Mesenchymal stem cell (in vitro differentiated cells and primary cell): ENCODE measurements at regions not wholly inside any gene's neighbourhood (a gene's known extent, or its start where the extent isn't known, plus 50 kb on each side); places are given as distances from the start of the nearest gene placed in this dataset.
A peak's percentile ranks its signal among the peaks of the same experiment; 100 is the strongest.

Experiments
- DNase-seq: peaks from one replicate; pipeline ENCODE4 v3.0.0-alpha.2; 2013
- H2AFZ ChIP-seq: one replicate; pipeline ENCODE4 v1.6.1; 2013; ENCODE audit warnings: low read depth, mild to moderate bottlenecking, control low read depth, inconsistent platforms, low read length, moderate library complexity
- H2AK5ac ChIP-seq: 2 replicates; pipeline ENCODE4 v1.6.1; 2013; ENCODE audit warnings: low read length, moderate library complexity, mild to moderate bottlenecking, inconsistent platforms; ENCODE audit not compliant: severe bottlenecking
- H2BK120ac ChIP-seq: one replicate; pipeline ENCODE4 v1.6.1; 2013; ENCODE audit warnings: low read depth, mild to moderate bottlenecking, inconsistent platforms, low read length, moderate library complexity
- H2BK12ac ChIP-seq, 2 experiments: one replicate each; pipeline ENCODE4 v1.6.1; 2013; ENCODE audit warnings: inconsistent platforms in 2 of 2, low read length in 2 of 2, mild to moderate bottlenecking in 2 of 2, moderate library complexity in 2 of 2, control low read depth in 1 of 2
- H2BK15ac ChIP-seq: one replicate; pipeline ENCODE4 v1.6.1; 2013; ENCODE audit warnings: mild to moderate bottlenecking, low read depth, inconsistent platforms; ENCODE audit not compliant: poor library complexity, severe bottlenecking
- H2BK5ac ChIP-seq: 2 replicates; pipeline ENCODE4 v1.6.1; 2013; ENCODE audit warnings: low read depth, mild to moderate bottlenecking, low read length, control low read depth, inconsistent platforms; ENCODE audit not compliant: poor library complexity, severe bottlenecking
- H3K14ac ChIP-seq, 2 experiments: one replicate each; pipeline ENCODE4 v1.6.1; 2013; ENCODE audit warnings: inconsistent platforms in 2 of 2, low read length in 2 of 2, control low read depth in 1 of 2, mild to moderate bottlenecking in 1 of 2, moderate library complexity in 1 of 2
- H3K18ac ChIP-seq, 2 experiments: one replicate each; pipeline ENCODE4 v1.6.1; 2013; ENCODE audit warnings: inconsistent platforms in 2 of 2, low read length in 2 of 2, control low read depth in 1 of 2, low read depth in 1 of 2, mild to moderate bottlenecking in 1 of 2
- H3K23ac ChIP-seq, 2 experiments: one replicate each; pipeline ENCODE4 v1.6.1; 2013; ENCODE audit warnings: inconsistent platforms in 2 of 2, low read length in 2 of 2, mild to moderate bottlenecking in 2 of 2, moderate library complexity in 2 of 2, control low read depth in 1 of 2
- H3K27ac ChIP-seq: 2 replicates; pipeline ENCODE4 v1.5.1; 2013; ENCODE audit warnings: mild to moderate bottlenecking, moderate library complexity, low read length, control low read depth, inconsistent platforms; ENCODE audit not compliant: poor library complexity, severe bottlenecking
- H3K27me3 ChIP-seq, 2 experiments: 2 replicates each; pipeline versions ENCODE4 v1.6.1 to v1.7.0; 2013; ENCODE audit warnings: low read length in 2 of 2, mild to moderate bottlenecking in 2 of 2, moderate library complexity in 2 of 2, control low read depth in 1 of 2, inconsistent platforms in 1 of 2; ENCODE audit not compliant: control insufficient read depth in 1 of 2, insufficient read depth in 1 of 2
- H3K36me3 ChIP-seq, 2 experiments: 2 replicates each; pipeline versions ENCODE4 v1.6.1 to v1.7.0; 2013; ENCODE audit warnings: low read length in 2 of 2, control low read depth in 1 of 2, inconsistent platforms in 1 of 2, low read depth in 1 of 2, mild to moderate bottlenecking in 1 of 2; ENCODE audit not compliant: insufficient read depth in 2 of 2, control insufficient read depth in 1 of 2
- H3K4ac ChIP-seq, 2 experiments: one replicate each; pipeline ENCODE4 v1.6.1; 2013; ENCODE audit warnings: inconsistent platforms in 2 of 2, low read length in 2 of 2, mild to moderate bottlenecking in 2 of 2, moderate library complexity in 2 of 2, control low read depth in 1 of 2, low read depth in 1 of 2
- H3K4me1 ChIP-seq: 2 replicates; pipeline ENCODE4 v1.6.1; 2013; ENCODE audit warnings: low read depth, low read length, control low read depth; ENCODE audit not compliant: control insufficient read depth, insufficient read depth
- H3K4me2 ChIP-seq: 2 replicates; pipeline ENCODE4 v1.6.1; 2013; ENCODE audit warnings: low read length, mild to moderate bottlenecking, inconsistent platforms; ENCODE audit not compliant: poor library complexity, severe bottlenecking
- H3K4me3 ChIP-seq, 2 experiments: 2 replicates each; pipeline versions ENCODE4 v1.5.1 to v1.7.0; 2013; ENCODE audit warnings: low read length in 2 of 2, mild to moderate bottlenecking in 2 of 2, control low read depth in 1 of 2, low read depth in 1 of 2; ENCODE audit not compliant: insufficient read depth in 1 of 2
- H3K79me1 ChIP-seq: replicated peaks from 2 replicates; pipeline ENCODE4 v1.6.1; 2013; ENCODE audit warnings: mild to moderate bottlenecking, control low read depth, low read length, inconsistent platforms; ENCODE audit not compliant: poor library complexity, severe bottlenecking
- H3K9ac ChIP-seq: 2 replicates; pipeline ENCODE4 v1.7.0; 2013; ENCODE audit warnings: mild to moderate bottlenecking, low read length, moderate library complexity
- H3K9me3 ChIP-seq: 2 replicates; pipeline ENCODE4 v1.7.0; 2013; ENCODE audit warnings: mild to moderate bottlenecking, low read length; ENCODE audit not compliant: control insufficient read depth
- H4K8ac ChIP-seq: one replicate; pipeline ENCODE4 v1.6.1; 2013; ENCODE audit warnings: inconsistent platforms, mild to moderate bottlenecking, low read length, moderate library complexity
- H4K91ac ChIP-seq: one replicate; pipeline ENCODE4 v1.6.1; 2013; ENCODE audit warnings: mild to moderate bottlenecking, low read length, inconsistent platforms
- WGBS: methylation state at CpG from one replicate; pipeline ENCODE4 v1.1.7; 2013; ENCODE audit warnings: mixed read lengths; 5-methylcytosine and 5-hydroxymethylcytosine counted together

DNA sequence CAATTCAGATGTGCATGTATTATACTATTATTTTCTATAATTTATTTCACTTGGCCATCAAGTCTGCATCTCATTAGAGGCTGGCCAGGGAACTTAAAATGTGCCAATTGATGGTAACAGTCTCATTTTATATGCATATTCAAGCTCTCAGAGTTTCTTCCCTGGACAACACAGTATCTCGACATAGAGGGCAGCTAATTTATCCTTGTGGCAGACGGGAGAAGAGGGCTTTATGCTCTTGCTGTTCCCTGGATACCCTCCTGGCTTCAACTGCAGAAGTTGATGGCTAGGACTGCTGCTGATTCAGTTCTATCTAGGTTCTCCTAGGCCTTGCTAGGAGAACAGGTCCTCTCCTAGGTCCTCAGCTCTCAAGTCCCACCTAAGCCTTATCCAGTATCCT, 99.1 kb upstream of the NPHP3 start:
- no peak overlapping the region for H2BK15ac ChIP-seq
- no peak overlapping the region for H3K4me2 ChIP-seq
- no peak overlapping the region for H2AFZ ChIP-seq

GRCh38 chr3:132818251-132818650, 96.0 kb upstream of the NPHP3 start:
- DNase-seq, result no peak
- no peak overlapping the region for H3K4me2 ChIP-seq
- peaks cover 0 to 4% of the 10 kb centered on the region in 2 experiments for H3K27me3 ChIP-seq
- no peaks in the 10 kb centered on the region for H3K79me1 ChIP-seq
- no peak overlapping the region for H3K4ac ChIP-seq
- 100% methylated on average over 1 of the region's 1 CpG for WGBS
- no peak overlapping the region for H3K18ac ChIP-seq
- H3K9me3 ChIP-seq, result no peaks in the 10 kb centered on the region
- H3K36me3 ChIP-seq, result no peaks in the 10 kb centered on the region
- no peak overlapping the region for H4K91ac ChIP-seq
- H3K4me3 ChIP-seq, result no peak overlapping the region
- H2BK5ac ChIP-seq, result no peak overlapping the region
- no peak overlapping the region for H3K14ac ChIP-seq
- no peak overlapping the region for H2BK120ac ChIP-seq
- H2AK5ac ChIP-seq, result no peak overlapping the region
- H3K27ac ChIP-seq, result no peak overlapping the region
- no peak overlapping the region for H3K9ac ChIP-seq
- no peak overlapping the region for H3K23ac ChIP-seq
- no peak overlapping the region for H2AFZ ChIP-seq
- no peak overlapping the region for H2BK12ac ChIP-seq
- H4K8ac ChIP-seq, result no peak overlapping the region
- H3K4me1 ChIP-seq, result no peaks in the 10 kb centered on the region
- H2BK15ac ChIP-seq, result no peak overlapping the region

More for the DNA sequence above, 99.1 kb upstream of the NPHP3 start:
- Histone ChIP-seq H3K9ac (no peak overlapping the region), H3K9me3 (no peaks in the 10 kb centered on the region), H3K4me1 (no peaks in the 10 kb centered on the region), H3K36me3 (no peaks in the 10 kb centered on the region), H3K14ac (no peak overlapping the region), H3K23ac (no peak overlapping the region), H3K18ac (no peak overlapping the region), H2BK12ac (no peak overlapping the region), H3K27ac (no peak overlapping the region), H2BK5ac (no peak overlapping the region), H3K79me1 (no peaks in the 10 kb centered on the region), H3K4ac (no peak overlapping the region), H2AK5ac (no peak overlapping the region), H2BK120ac (no peak overlapping the region), H4K91ac (no peak overlapping the region), H4K8ac (no peak overlapping the region), H3K27me3 (peaks cover 0 to 4% of the 10 kb centered on the region in 2 experiments), H3K4me3 (no peak overlapping the region)
- DNase-seq, result no peak
- 84% methylated on average over 2 of the region's 2 CpGs for WGBS

DNA sequence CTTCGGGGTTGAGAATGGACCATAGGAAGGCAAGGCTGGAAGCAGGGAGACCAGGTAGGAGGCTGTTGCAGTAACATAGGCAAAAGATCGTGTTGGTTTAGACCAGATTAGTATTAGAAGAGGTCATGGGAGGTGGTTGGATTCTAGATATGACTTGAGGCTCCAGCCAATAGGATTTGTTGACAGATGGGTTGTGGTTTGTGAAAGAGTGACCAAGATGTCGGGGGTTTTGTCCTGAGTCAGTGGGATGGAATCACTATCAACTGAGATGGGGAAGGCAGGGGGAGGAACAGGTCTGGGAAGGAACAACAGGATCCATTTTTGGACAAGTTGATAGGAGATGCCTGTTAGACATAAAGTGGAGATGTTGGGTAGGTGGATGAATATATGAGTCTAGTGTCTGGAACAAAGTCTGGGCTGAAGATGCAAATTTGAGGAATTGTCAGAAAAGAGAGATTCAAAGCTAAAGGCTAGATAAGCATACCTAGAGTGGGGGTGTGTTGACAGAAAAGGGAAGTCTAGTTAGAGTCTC, 95.5 kb upstream of the NPHP3 start:
- H2BK12ac ChIP-seq, result no peak overlapping the region
- H2BK15ac ChIP-seq, result no peak overlapping the region
- H3K27ac ChIP-seq, result no peak overlapping the region
- no peak overlapping the region for H3K14ac ChIP-seq
- no peak for DNase-seq
- no peak overlapping the region for H3K4me3 ChIP-seq
- H4K8ac ChIP-seq, result no peak overlapping the region
- H3K18ac ChIP-seq, result no peak overlapping the region
- H2AFZ ChIP-seq, result no peak overlapping the region
- H2BK120ac ChIP-seq, result no peak overlapping the region
- H3K9me3 ChIP-seq, result no peaks in the 10 kb centered on the region
- no peak overlapping the region for H3K4ac ChIP-seq
- no peak overlapping the region for H4K91ac ChIP-seq
- no peaks in the 10 kb centered on the region for H3K79me1 ChIP-seq
- WGBS, result 65% methylated on average over 3 of the region's 3 CpGs
- peaks cover 0 to 4% of the 10 kb centered on the region in 2 experiments for H3K27me3 ChIP-seq
- H3K4me2 ChIP-seq, result no peak overlapping the region
- no peak overlapping the region for H2BK5ac ChIP-seq
- no peak overlapping the region for H3K23ac ChIP-seq
- no peak overlapping the region for H3K9ac ChIP-seq
- no peaks in the 10 kb centered on the region for H3K36me3 ChIP-seq
- no peak overlapping the region for H2AK5ac ChIP-seq
- no peaks in the 10 kb centered on the region for H3K4me1 ChIP-seq

DNA sequence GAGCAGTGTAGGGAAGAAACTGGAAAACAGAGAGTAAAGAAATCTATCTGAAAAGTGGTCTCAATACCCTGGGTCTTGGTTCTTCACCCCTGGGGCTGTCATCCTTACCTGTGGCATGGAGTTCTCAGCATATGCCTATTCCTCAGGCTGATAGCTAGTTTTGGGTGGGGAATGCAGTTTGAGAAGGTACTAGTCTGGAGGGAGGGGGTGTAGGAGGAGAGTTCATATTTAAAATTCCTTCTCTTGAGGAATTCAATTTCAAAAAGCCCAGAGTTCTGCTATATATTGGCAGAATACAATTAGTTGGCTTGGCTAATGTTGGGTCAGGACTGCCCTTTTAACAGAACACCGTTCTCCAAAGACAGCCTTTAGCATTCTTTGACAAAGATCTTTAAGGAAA, 82.9 kb upstream of the NPHP3 start:
- no peak overlapping the region for H2BK120ac ChIP-seq
- peak overlapping the region; percentile 83 for H2AK5ac ChIP-seq
- no peak overlapping the region for H3K4ac ChIP-seq
- H3K79me1 ChIP-seq, result no peaks in the 10 kb centered on the region
- H3K9ac ChIP-seq, result no peak overlapping the region
- H4K91ac ChIP-seq, result no peak overlapping the region
- no peak overlapping the region for H3K23ac ChIP-seq
- H2BK15ac ChIP-seq, result no peak overlapping the region
- peak overlapping the region; percentile 84 for H3K27ac ChIP-seq
- no peak overlapping the region for H2BK12ac ChIP-seq
- WGBS, result 56% methylated on average over 1 of the region's 1 CpG
- no peak overlapping the region for H2AFZ ChIP-seq
- H3K4me3 ChIP-seq, result no peak overlapping the region
- H4K8ac ChIP-seq, result no peak overlapping the region
- no peaks in the 10 kb centered on the region for H3K36me3 ChIP-seq
- no peak for DNase-seq
- H3K4me2 ChIP-seq, result no peak overlapping the region
- H3K14ac ChIP-seq, result no peak overlapping the region
- H3K27me3 ChIP-seq, result no peaks in the 10 kb centered on the region
- H2BK5ac ChIP-seq, result peak overlapping the region; percentile 31
- no peaks in the 10 kb centered on the region for H3K9me3 ChIP-seq
- no peak overlapping the region for H3K18ac ChIP-seq
- H3K4me1 ChIP-seq, result peaks cover 7% of the 10 kb centered on the region
